A549 (cell line): ENCODE measurements at regions not wholly inside any gene's neighbourhood (a gene's known extent, or its start where the extent isn't known, plus 50 kb on each side); places are given as distances from the start of the nearest gene placed in this dataset.
A peak's percentile ranks its signal among the peaks of the same experiment; 100 is the strongest.

Experiments used
- ATAC-seq, 2 experiments: fragments of 200-7000 bp in 1 of 2; fragments of >200 bp in 1 of 2; cut with Nextera tagmentation in 1 of 2; cut with Tn5 transposase in 1 of 2; 3 replicates each; pipeline versions ENCODE4 v1.8.0 to v1.9.1; 2018 to 2020; ENCODE audit warnings: mild to moderate bottlenecking in 1 of 2, moderate library complexity in 1 of 2
- CTCF ChIA-PET: fragments of 300-600 bp; sonication (Branson Sonifier 250); formaldehyde crosslinking; extraction: SDS; loops from one replicate; lab custom pipeline; 2021; ENCODE audit warnings: antibody characterized with exemption, inconsistent platforms; lab: Yijun Ruan, JAX
- POLR2A ChIA-PET: fragments of 350-600 bp; formaldehyde crosslinking; extraction: SDS; loops from one replicate; lab custom pipeline; 2021; ENCODE audit warnings: antibody characterized with exemption, inconsistent platforms; lab: Yijun Ruan, JAX
- DNase-seq, 2 experiments: peaks; one replicate each; pipeline versions ENCODE4 v3.0.0 to v3.0.0-alpha.2; 2011 to 2016; ENCODE audit warnings: low read depth in 1 of 2, low spot score in 1 of 2
- FAIRE-seq: peaks from 2 replicates; lab custom pipeline; 2011; peaks lifted over from hg19 to GRCh38; lab: Jason Lieb, UNC
- H3K27ac ChIP-seq, 2 experiments: fragments of >200 bp; sonication (Bioruptor Twin); formaldehyde crosslinking; 3 replicates each; pipeline ENCODE4 v1.5.1; 2016 to 2017
- H3K4me1 ChIP-seq: fragments of >200 bp; sonication (Bioruptor Twin); formaldehyde crosslinking; 3 replicates; pipeline ENCODE4 v1.6.1; 2016
- H3K4me2 ChIP-seq: fragments of >200 bp; sonication (Bioruptor Twin); formaldehyde crosslinking; 3 replicates; pipeline ENCODE4 v1.6.1; 2016
- H3K4me3 ChIP-seq: fragments of >200 bp; sonication (Bioruptor Twin); formaldehyde crosslinking; 3 replicates; pipeline ENCODE4 v1.5.1; 2016
- H3K9me3 ChIP-seq: fragments of >200 bp; sonication (Bioruptor Twin); formaldehyde crosslinking; 3 replicates; pipeline ENCODE4 v1.6.1; 2016
- ATOH8 ChIP-seq: fragments of 250-450 bp; sonication (Bioruptor Pico); IDR thresholded peaks from 2 replicates; pipeline ENCODE4 v1.5.0; 2020; ENCODE audit warnings: low read depth, mild to moderate bottlenecking, moderate library complexity
- BHLHE40 ChIP-seq: IDR thresholded peaks from 2 replicates; pipeline ENCODE4 v1.6.1; 2012; ENCODE audit warnings: low read depth, low read length, inconsistent platforms
- CHD4 ChIP-seq: fragments of 200-600 bp; sonication (generic); IDR thresholded peaks from 2 replicates; pipeline ENCODE4 v1.6.1; 2016; ENCODE audit warnings: antibody characterized with exemption, mild to moderate bottlenecking, borderline replicate concordance
- EHF ChIP-seq: fragments of 250-450 bp; sonication (Bioruptor Pico); IDR thresholded peaks from 2 replicates; pipeline ENCODE4 v1.5.0; 2020; ENCODE audit warnings: mild to moderate bottlenecking
- EHMT2 ChIP-seq: fragments of 200-600 bp; sonication (generic); IDR thresholded peaks from 2 replicates; pipeline ENCODE4 v1.6.1; 2016; ENCODE audit warnings: antibody characterized with exemption, low read depth, mild to moderate bottlenecking, moderate library complexity
- ESRRA ChIP-seq: fragments of 150-350 bp; IDR thresholded peaks from 2 replicates; pipeline ENCODE4 v1.6.1; 2014; ENCODE audit warnings: mild to moderate bottlenecking, low read length, borderline replicate concordance
- FOSL2 ChIP-seq, 2 experiments: fragments of 450-650 bp in 1 of 2; fragments of >200 bp in 1 of 2; sonication (Bioruptor Twin) in 1 of 2; formaldehyde crosslinking; IDR thresholded peaks; 2 replicates each; pipeline versions ENCODE4 v1.5.0 to v1.6.1; 2016 to 2020; ENCODE audit warnings: mild to moderate bottlenecking in 1 of 2, moderate library complexity in 1 of 2
- HDAC2 ChIP-seq: fragments of 200-600 bp; sonication (generic); IDR thresholded peaks from 2 replicates; pipeline ENCODE4 v1.6.1; 2016
- HOXA7 ChIP-seq: fragments of 250-450 bp; sonication (Bioruptor Pico); IDR thresholded peaks from 2 replicates; pipeline ENCODE4 v1.5.0; 2020; ENCODE audit warnings: mild to moderate bottlenecking, moderate library complexity
- HOXB5 ChIP-seq: fragments of 250-450 bp; sonication (Bioruptor Pico); IDR thresholded peaks from 2 replicates; pipeline ENCODE4 v1.5.0; 2020; ENCODE audit warnings: mild to moderate bottlenecking, moderate library complexity
- JUNB ChIP-seq: fragments of >200 bp; sonication (Bioruptor Twin); formaldehyde crosslinking; IDR thresholded peaks from 2 replicates; pipeline ENCODE4 v1.6.1; 2016
- MAX ChIP-seq: IDR thresholded peaks from 2 replicates; pipeline ENCODE4 v1.6.1; 2012
- MAZ ChIP-seq: fragments of 150-350 bp; IDR thresholded peaks from 2 replicates; pipeline ENCODE4 v1.6.1; 2014; ENCODE audit warnings: antibody characterized with exemption, low read depth, low read length, borderline replicate concordance
- NPAS2 ChIP-seq: fragments of 250-450 bp; sonication (Bioruptor Pico); IDR thresholded peaks from 2 replicates; pipeline ENCODE4 v1.8.0; 2022; ENCODE audit warnings: mild to moderate bottlenecking, moderate library complexity, borderline replicate concordance
- PHF8 ChIP-seq: fragments of 200-600 bp; sonication (generic); IDR thresholded peaks from 2 replicates; pipeline ENCODE4 v1.6.1; 2016; ENCODE audit warnings: low read depth, mild to moderate bottlenecking, antibody characterized with exemption, moderate library complexity, borderline replicate concordance
- POLR2AphosphoS2 ChIP-seq: conservative IDR thresholded peaks from 2 replicates; pipeline ENCODE4 v1.6.1; 2012; ENCODE audit warnings: low read length, improper control_type of control experiment, inconsistent platforms
- RAD21 ChIP-seq, 2 experiments: fragments of >200 bp in 1 of 2; sonication (Bioruptor Twin) in 1 of 2; formaldehyde crosslinking in 1 of 2; IDR thresholded peaks in 1 of 2; conservative IDR thresholded peaks in 1 of 2; 2 replicates in 1 of 2; 3 replicates in 1 of 2; pipeline ENCODE4 v1.6.1; 2012 to 2018; ENCODE audit warnings: inconsistent platforms in 1 of 2
- RCOR1 ChIP-seq: fragments of 150-350 bp; IDR thresholded peaks from 2 replicates; pipeline ENCODE4 v1.6.1; 2014; ENCODE audit warnings: antibody characterized with exemption, low read length, low read depth
- RFX5 ChIP-seq: fragments of 450-650 bp; IDR thresholded peaks from 2 replicates; pipeline ENCODE4 v1.7.1; 2014; ENCODE audit warnings: antibody characterized with exemption, mild to moderate bottlenecking, moderate library complexity
- TP53 ChIP-seq: fragments of 250-450 bp; sonication (Bioruptor Pico); IDR thresholded peaks from 2 replicates; pipeline ENCODE4 v1.5.0; 2021; ENCODE audit warnings: mild to moderate bottlenecking, moderate library complexity
- ZC3H11A ChIP-seq: fragments of 450-650 bp; IDR thresholded peaks from 2 replicates; pipeline ENCODE4 v1.6.1; 2014; ENCODE audit warnings: antibody characterized with exemption, mild to moderate bottlenecking
- ZFP36 ChIP-seq: fragments of 450-650 bp; IDR thresholded peaks from 2 replicates; pipeline ENCODE4 v1.6.1; 2014; ENCODE audit warnings: borderline replicate concordance; ENCODE audit not compliant: partially characterized antibody
- ZSCAN20 ChIP-seq: fragments of 250-450 bp; sonication (Bioruptor Pico); IDR thresholded peaks from 2 replicates; pipeline ENCODE4 v1.8.0; 2022; ENCODE audit warnings: mild to moderate bottlenecking, moderate library complexity
- WGBS: methylation state at CpG from one replicate; pipeline ENCODE4 v1.1.6; 2017; ENCODE audit errors: missing lambda C conversion rate; 5-methylcytosine and 5-hydroxymethylcytosine counted together
- TF ChIP-seq, protein P1 (sequence below): fragments of 200-600 bp; sonication (generic); IDR thresholded peaks from 2 replicates; pipeline ENCODE4 v1.6.1; 2016; ENCODE audit warnings: antibody characterized with exemption, mild to moderate bottlenecking, moderate library complexity
- TF ChIP-seq, protein P2 (sequence below): fragments of >200 bp; sonication (Bioruptor Twin); formaldehyde crosslinking; IDR thresholded peaks from 3 replicates; pipeline ENCODE4 v1.5.1; 2016

- Histone ChIP-seq H3K9me3 (no peaks in the 10 kb centered on the region), H3K4me3 (no peak overlapping the region), H3K4me2 (no peak overlapping the region), H3K4me1 (no peaks in the 10 kb centered on the region; the same call in 2 of the 3 replicates), H3K27ac (no peak overlapping the region)
- TF ChIP-seq FOSL2 (IDR thresholded peaks at IDR 0.05) = no peak
- TF ChIP-seq FOSL2 (CRISPR knock-in tag; IDR thresholded peaks at IDR 0.05) = peak; percentile 63
- no peak for TF ChIP-seq HOXA7
- ATAC-seq (no peak), DNase-seq (no peak), FAIRE-seq (no peak)
- 35% methylated on average over 5 of the region's 5 CpGs for whole genome bisulfite sequencing
- POLR2A ChIA-PET = no interaction called here
- CTCF ChIA-PET = no interaction called here
These were observed 411.3 kb upstream of the AUTS2 start for GRCh38 chr7:69186974-69187373.

DNA sequence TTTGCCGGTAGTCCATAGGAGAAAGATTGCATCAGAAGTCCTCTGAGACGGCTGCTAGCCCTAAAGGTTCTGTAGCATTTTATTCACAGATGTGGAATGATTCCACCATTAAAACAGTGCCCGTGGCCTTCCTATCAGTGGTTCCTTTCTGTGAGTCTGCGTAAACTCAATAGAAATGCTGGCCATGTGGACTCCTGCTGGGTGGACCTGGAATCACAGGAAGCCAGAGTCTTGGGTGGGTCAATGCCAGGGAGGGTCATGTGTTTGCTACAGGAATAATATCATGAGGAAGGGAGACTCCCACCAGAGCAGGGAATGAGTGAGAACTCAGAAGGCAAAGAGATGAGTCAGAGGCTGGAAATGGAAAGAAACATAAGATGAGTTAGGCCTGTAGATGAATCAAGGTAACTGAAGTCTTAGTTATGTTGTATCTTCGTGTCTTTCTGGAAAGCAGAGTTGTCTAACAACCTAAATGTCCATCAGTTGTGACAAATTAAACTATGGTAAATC lies 410.4 kb upstream of the AUTS2 start:
- WGBS = 52% methylated on average over 5 of the region's 5 CpGs
- Histone ChIP-seq H3K9me3 (no peaks in the 10 kb centered on the region), H3K4me2 (no peak overlapping the region), H3K4me3 (no peak overlapping the region), H3K27ac (no peak overlapping the region), H3K4me1 (no peaks in the 10 kb centered on the region; the same call in 2 of the 3 replicates)
- DNase-seq (peak in 1 of 2 experiments; percentile 23), FAIRE-seq (peak; percentile 32), ATAC-seq (peak in 1 of 2 experiments; percentile 47; a peak in 1 of 6 replicates)
- TF ChIP-seq POLR2AphosphoS2 = no peak
- ChIA-PET POLR2A (no interaction called here), CTCF (no interaction called here)

DNA sequence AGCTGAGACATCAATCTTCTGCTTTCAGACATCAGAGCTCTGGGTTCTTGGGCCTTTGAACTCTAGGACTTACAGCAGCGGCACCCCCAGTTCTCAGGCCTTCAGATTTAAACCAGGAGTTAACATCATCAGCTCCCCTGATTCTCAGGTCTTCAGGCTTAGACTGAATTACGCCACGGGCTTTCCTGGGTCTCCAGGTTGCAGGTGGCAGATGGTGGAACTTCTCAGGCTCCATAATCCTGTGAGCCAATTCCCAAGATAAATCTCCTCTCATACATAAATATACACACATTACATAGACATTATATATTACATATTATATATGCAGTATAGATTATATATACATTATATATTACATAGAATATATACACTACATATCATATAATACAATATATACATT lies 408.9 kb upstream of the AUTS2 start:
- Histone ChIP-seq H3K9me3 (no peaks in the 10 kb centered on the region), H3K4me3 (no peak overlapping the region)
- DNase-seq (no peak), FAIRE-seq (no peak)
- POLR2A ChIA-PET = no interaction called here
- TF ChIP-seq RAD21 (conservative IDR thresholded peaks at IDR 0.05 in 1 of 2, IDR thresholded peaks at IDR 0.05 in 1 of 2) = no peak
- no peak for TF ChIP-seq RFX5
- no peak for TF ChIP-seq TP53 (CRISPR knock-in tag)
- TF ChIP-seq ZFP36 = no peak
- TF ChIP-seq, protein P1, sequence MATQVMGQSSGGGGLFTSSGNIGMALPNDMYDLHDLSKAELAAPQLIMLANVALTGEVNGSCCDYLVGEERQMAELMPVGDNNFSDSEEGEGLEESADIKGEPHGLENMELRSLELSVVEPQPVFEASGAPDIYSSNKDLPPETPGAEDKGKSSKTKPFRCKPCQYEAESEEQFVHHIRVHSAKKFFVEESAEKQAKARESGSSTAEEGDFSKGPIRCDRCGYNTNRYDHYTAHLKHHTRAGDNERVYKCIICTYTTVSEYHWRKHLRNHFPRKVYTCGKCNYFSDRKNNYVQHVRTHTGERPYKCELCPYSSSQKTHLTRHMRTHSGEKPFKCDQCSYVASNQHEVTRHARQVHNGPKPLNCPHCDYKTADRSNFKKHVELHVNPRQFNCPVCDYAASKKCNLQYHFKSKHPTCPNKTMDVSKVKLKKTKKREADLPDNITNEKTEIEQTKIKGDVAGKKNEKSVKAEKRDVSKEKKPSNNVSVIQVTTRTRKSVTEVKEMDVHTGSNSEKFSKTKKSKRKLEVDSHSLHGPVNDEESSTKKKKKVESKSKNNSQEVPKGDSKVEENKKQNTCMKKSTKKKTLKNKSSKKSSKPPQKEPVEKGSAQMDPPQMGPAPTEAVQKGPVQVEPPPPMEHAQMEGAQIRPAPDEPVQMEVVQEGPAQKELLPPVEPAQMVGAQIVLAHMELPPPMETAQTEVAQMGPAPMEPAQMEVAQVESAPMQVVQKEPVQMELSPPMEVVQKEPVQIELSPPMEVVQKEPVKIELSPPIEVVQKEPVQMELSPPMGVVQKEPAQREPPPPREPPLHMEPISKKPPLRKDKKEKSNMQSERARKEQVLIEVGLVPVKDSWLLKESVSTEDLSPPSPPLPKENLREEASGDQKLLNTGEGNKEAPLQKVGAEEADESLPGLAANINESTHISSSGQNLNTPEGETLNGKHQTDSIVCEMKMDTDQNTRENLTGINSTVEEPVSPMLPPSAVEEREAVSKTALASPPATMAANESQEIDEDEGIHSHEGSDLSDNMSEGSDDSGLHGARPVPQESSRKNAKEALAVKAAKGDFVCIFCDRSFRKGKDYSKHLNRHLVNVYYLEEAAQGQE = no peak
- TF ChIP-seq RCOR1 = no peak
- no peak for TF ChIP-seq EHF (CRISPR knock-in tag)
- no peak for TF ChIP-seq EHMT2
- no peak for TF ChIP-seq HDAC2
- no peak for TF ChIP-seq ZC3H11A
- TF ChIP-seq, all 56 proteins: peak for 0
- ATAC-seq = no peak
- CTCF ChIA-PET = no interaction called here
- no peaks in the 10 kb centered on the region; the same call in 2 of the 3 replicates for H3K4me1 ChIP-seq
- no peak overlapping the region for H3K27ac ChIP-seq
- WGBS = 60% methylated on average over 3 of the region's 3 CpGs
- no peak overlapping the region for H3K4me2 ChIP-seq

DNA sequence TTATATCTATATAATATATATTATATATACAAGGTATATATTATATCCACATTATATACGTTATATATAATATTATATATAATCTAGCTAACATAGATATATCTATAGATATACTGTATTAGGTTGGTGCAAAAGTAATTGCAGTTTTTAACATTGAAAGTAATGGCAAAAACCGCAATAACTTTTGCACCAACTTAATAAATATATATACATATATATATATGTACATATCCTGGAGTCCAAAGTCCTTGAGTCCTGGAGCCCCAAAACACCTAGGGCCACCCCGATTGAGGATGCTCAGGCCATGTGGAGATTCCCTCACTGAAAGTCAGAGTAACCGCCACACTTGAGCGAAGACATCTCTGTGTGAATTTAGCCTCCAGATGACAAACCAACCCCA lies 408.2 kb upstream of the AUTS2 start:
- CTCF ChIA-PET = no interaction called here
- Histone ChIP-seq H3K4me3 (no peak overlapping the region), H3K4me1 (no peaks in the 10 kb centered on the region; the same call in 2 of the 3 replicates), H3K9me3 (no peaks in the 10 kb centered on the region), H3K4me2 (no peak overlapping the region), H3K27ac (no peak overlapping the region)
- DNase-seq (no peak), ATAC-seq (no peak), FAIRE-seq (no peak)
- 62% methylated on average over 5 of the region's 5 CpGs for WGBS
- POLR2A ChIA-PET = no interaction called here
- no peak for TF ChIP-seq EHMT2
- no peak for TF ChIP-seq ESRRA
- no peak for TF ChIP-seq MAZ
- no peak for TF ChIP-seq BHLHE40
- TF ChIP-seq ATOH8 (CRISPR knock-in tag) = no peak
- no peak for TF ChIP-seq HOXB5 (CRISPR knock-in tag)
- no peak for TF ChIP-seq RFX5
- no peak for TF ChIP-seq CHD4
- no peak for TF ChIP-seq PHF8
- no peak for TF ChIP-seq MAX
- TF ChIP-seq NPAS2 (CRISPR knock-in tag) = no peak
- TF ChIP-seq FOSL2 (IDR thresholded peaks at IDR 0.05) = no peak
- no peak for TF ChIP-seq FOSL2 (CRISPR knock-in tag; IDR thresholded peaks at IDR 0.05)
- TF ChIP-seq, protein P2, sequence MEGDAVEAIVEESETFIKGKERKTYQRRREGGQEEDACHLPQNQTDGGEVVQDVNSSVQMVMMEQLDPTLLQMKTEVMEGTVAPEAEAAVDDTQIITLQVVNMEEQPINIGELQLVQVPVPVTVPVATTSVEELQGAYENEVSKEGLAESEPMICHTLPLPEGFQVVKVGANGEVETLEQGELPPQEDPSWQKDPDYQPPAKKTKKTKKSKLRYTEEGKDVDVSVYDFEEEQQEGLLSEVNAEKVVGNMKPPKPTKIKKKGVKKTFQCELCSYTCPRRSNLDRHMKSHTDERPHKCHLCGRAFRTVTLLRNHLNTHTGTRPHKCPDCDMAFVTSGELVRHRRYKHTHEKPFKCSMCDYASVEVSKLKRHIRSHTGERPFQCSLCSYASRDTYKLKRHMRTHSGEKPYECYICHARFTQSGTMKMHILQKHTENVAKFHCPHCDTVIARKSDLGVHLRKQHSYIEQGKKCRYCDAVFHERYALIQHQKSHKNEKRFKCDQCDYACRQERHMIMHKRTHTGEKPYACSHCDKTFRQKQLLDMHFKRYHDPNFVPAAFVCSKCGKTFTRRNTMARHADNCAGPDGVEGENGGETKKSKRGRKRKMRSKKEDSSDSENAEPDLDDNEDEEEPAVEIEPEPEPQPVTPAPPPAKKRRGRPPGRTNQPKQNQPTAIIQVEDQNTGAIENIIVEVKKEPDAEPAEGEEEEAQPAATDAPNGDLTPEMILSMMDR = no peak
- TF ChIP-seq ZSCAN20 = no peak
- TF ChIP-seq JUNB = no peak
